GM18870 (cell line): ENCODE measurements at regions not wholly inside any gene's neighbourhood (a gene's known extent, or its start where the extent isn't known, plus 50 kb on each side); places are given as distances from the start of the nearest gene placed in this dataset.
"Not testable (repeated sequence)": the region's sequence is repeated elsewhere in the genome, so short reads cannot be mapped to it uniquely, and the experiment has no call there.

ENCODE experiments used
- ATAC-seq: cut with Tn5 transposase; IDR thresholded peaks from one replicate; pipeline ENCODE4 v1.9.1; 2021; ENCODE audit warnings: moderate library complexity; ENCODE audit not compliant: unreplicated experiment

- ATAC-seq: no peak
Measured at GRCh38 chr2:225794652-225795400, 395.3 kb downstream of the NYAP2 start.

- ATAC-seq: no peak
Measured at GRCh38 chr2:225793736-225794550, 394.4 kb downstream of the NYAP2 start.

- no peak for ATAC-seq
Measured at GRCh38 chr2:225788571-225789094, 389.1 kb downstream of the NYAP2 start.

- no peak for ATAC-seq
Measured at GRCh38 chr2:225787497-225787896, 388.0 kb downstream of the NYAP2 start.

- ATAC-seq: no peak
Measured at GRCh38 chr2:225781991-225782390, 382.5 kb downstream of the NYAP2 start.

GRCh38 chr2:225781145-225781544, 381.6 kb downstream of the NYAP2 start:
- no peak for ATAC-seq

GRCh38 chr2:225779829-225780228, 380.3 kb downstream of the NYAP2 start:
- no peak for ATAC-seq

GRCh38 chr2:225773148-225773547, 373.6 kb downstream of the NYAP2 start:
- ATAC-seq: no peak

GRCh38 chr2:225771701-225772100, 372.2 kb downstream of the NYAP2 start:
- ATAC-seq: peak; percentile 57

- no peak for ATAC-seq
Measured at GRCh38 chr2:225768741-225769140, 369.2 kb downstream of the NYAP2 start.

GRCh38 chr2:225766431-225766830, 366.9 kb downstream of the NYAP2 start:
- no peak for ATAC-seq

- ATAC-seq: no peak
Measured at GRCh38 chr2:225765820-225766219, 366.3 kb downstream of the NYAP2 start.

GRCh38 chr2:225764346-225764745, 364.8 kb downstream of the NYAP2 start:
- ATAC-seq: no peak

- ATAC-seq: no peak
Measured at GRCh38 chr2:225763711-225764110, 364.2 kb downstream of the NYAP2 start.

GRCh38 chr2:225761396-225761795, 361.9 kb downstream of the NYAP2 start:
- ATAC-seq: no peak

GRCh38 chr2:225757248-225757647, 357.7 kb downstream of the NYAP2 start:
- no peak for ATAC-seq

- ATAC-seq: no peak
Measured at GRCh38 chr2:225756198-225756597, 356.7 kb downstream of the NYAP2 start.

- no peak for ATAC-seq
Measured at GRCh38 chr2:225748609-225749008, 349.1 kb downstream of the NYAP2 start.

GRCh38 chr2:225743996-225744395, 344.5 kb downstream of the NYAP2 start:
- ATAC-seq: not testable (repeated sequence)

GRCh38 chr2:225742487-225742886, 343.0 kb downstream of the NYAP2 start:
- no peak for ATAC-seq

- no peak for ATAC-seq
Measured at GRCh38 chr2:225740086-225740485, 340.6 kb downstream of the NYAP2 start.

- ATAC-seq: no peak
Measured at GRCh38 chr2:225739328-225739727, 339.8 kb downstream of the NYAP2 start.
